Neural cell (in vitro differentiated cells): ENCODE measurements at regions not wholly inside any gene's neighbourhood (a gene's known extent, or its start where the extent isn't known, plus 50 kb on each side); places are given as distances from the start of the nearest gene placed in this dataset.

Source experiments
- H2AFZ ChIP-seq: fragments of 200-600, 300-800 bp; sonication (generic), shearing (Covaris generic); 2 replicates; pipeline ENCODE4 v1.6.0; 2014; ENCODE audit warnings: low read depth, mild to moderate bottlenecking, antibody characterized with exemption, low read length, moderate library complexity
- H3F3A ChIP-seq: fragments of 200-600 bp; shearing (Covaris generic); 2 replicates; pipeline ENCODE4 v1.6.1; 2016; ENCODE audit warnings: mild to moderate bottlenecking, moderate library complexity, mixed read lengths, antibody characterized with exemption, low read length; ENCODE audit not compliant: insufficient read depth, poor library complexity, severe bottlenecking
- H3K27ac ChIP-seq: fragments of 200-600, 300-800 bp; sonication (generic), shearing (Covaris generic); 2 replicates; pipeline ENCODE4 v1.5.1; 2014; ENCODE audit warnings: mild to moderate bottlenecking, low read length, moderate library complexity
- H3K27me3 ChIP-seq: fragments of 300-800, 200-600 bp; sonication (generic), shearing (Covaris generic); 2 replicates; pipeline ENCODE4 v1.6.0; 2014; ENCODE audit warnings: mild to moderate bottlenecking, low read depth, low read length, moderate library complexity; ENCODE audit not compliant: insufficient read depth
- H3K36me3 ChIP-seq: fragments of 300-800, 200-600 bp; sonication (generic), shearing (Covaris generic); 2 replicates; pipeline ENCODE4 v1.5.1; 2014; ENCODE audit warnings: mild to moderate bottlenecking, antibody characterized with exemption, low read length, moderate library complexity; ENCODE audit not compliant: insufficient read depth
- H3K4me2 ChIP-seq: fragments of 300-800, 200-600 bp; sonication (generic), shearing (Covaris generic); 2 replicates; pipeline ENCODE4 v1.6.0; 2014; ENCODE audit warnings: mild to moderate bottlenecking, low read length
- H3K4me3 ChIP-seq: fragments of 300-800, 200-600 bp; sonication (generic), shearing (Covaris generic); 2 replicates; pipeline ENCODE4 v1.5.1; 2014; ENCODE audit warnings: mild to moderate bottlenecking, low read length, moderate library complexity
- H3K79me2 ChIP-seq: fragments of 200-600 bp; shearing (Covaris generic); replicated peaks from 2 replicates; pipeline ENCODE4 v1.6.0; 2014; ENCODE audit warnings: mild to moderate bottlenecking, low read length, moderate library complexity; ENCODE audit not compliant: insufficient read depth
- H3K9ac ChIP-seq: fragments of 300-800, 200-600 bp; sonication (generic), shearing (Covaris generic); 2 replicates; pipeline ENCODE4 v1.6.1; 2016; ENCODE audit warnings: mild to moderate bottlenecking, low read length, mixed read lengths
- H3K9me2 ChIP-seq: fragments of 200-600 bp; shearing (Covaris generic); 2 replicates; pipeline ENCODE4 v1.6.1; 2016; ENCODE audit warnings: mild to moderate bottlenecking, low read length, mixed read lengths; ENCODE audit not compliant: insufficient read depth
- H3K9me3 ChIP-seq: fragments of 200-600, 300-800 bp; sonication (generic), shearing (Covaris generic); 2 replicates; pipeline ENCODE4 v1.6.1; 2016; ENCODE audit warnings: mild to moderate bottlenecking, mixed run types, low read length, moderate library complexity, mixed read lengths
- H4K20me1 ChIP-seq: fragments of 200-600 bp; shearing (Covaris generic); 2 replicates; pipeline ENCODE4 v1.6.1; 2016; ENCODE audit warnings: mild to moderate bottlenecking, mixed run types; ENCODE audit not compliant: insufficient read depth
- EP300 ChIP-seq: fragments of 450-650 bp; conservative IDR thresholded peaks from 2 replicates; pipeline ENCODE4 v1.6.1; 2014; ENCODE audit warnings: antibody characterized with exemption, mild to moderate bottlenecking, moderate library complexity; ENCODE audit not compliant: poor library complexity, severe bottlenecking
- EZH2 ChIP-seq: fragments of 200-600, 300-800 bp; shearing (Covaris generic), sonication (generic); IDR thresholded peaks from 2 replicates; pipeline ENCODE4 v1.6.1; 2014; ENCODE audit warnings: antibody characterized with exemption, low read length, borderline replicate concordance, mild to moderate bottlenecking; ENCODE audit not compliant: insufficient read depth, poor library complexity, severe bottlenecking
- MXI1 ChIP-seq: fragments of 450-650 bp; conservative IDR thresholded peaks from 2 replicates; pipeline ENCODE4 v1.6.1; 2014; ENCODE audit warnings: antibody characterized with exemption, mild to moderate bottlenecking; ENCODE audit not compliant: poor library complexity, severe bottlenecking
- POLR2AphosphoS5 ChIP-seq: IDR thresholded peaks from 2 replicates; pipeline ENCODE4 v1.6.1; 2012
- RAD21 ChIP-seq: fragments of 450-650 bp; conservative IDR thresholded peaks from 2 replicates; pipeline ENCODE4 v1.6.1; 2014; ENCODE audit warnings: antibody characterized with exemption, mild to moderate bottlenecking, moderate library complexity
- SMC3 ChIP-seq: fragments of 450-650 bp; conservative IDR thresholded peaks from 2 replicates; pipeline ENCODE4 v1.6.1; 2014; ENCODE audit warnings: antibody characterized with exemption, mild to moderate bottlenecking, moderate library complexity; ENCODE audit not compliant: poor library complexity
- TAF1 ChIP-seq: IDR thresholded peaks from 2 replicates; pipeline ENCODE4 v1.6.1; 2012; ENCODE audit warnings: low read depth
- TF ChIP-seq, protein P1 (sequence below): IDR thresholded peaks from 2 replicates; pipeline ENCODE4 v1.6.1; 2012; ENCODE audit warnings: borderline replicate concordance
- TF ChIP-seq, protein P2 (sequence below): fragments of 450-650 bp; IDR thresholded peaks from 2 replicates; pipeline ENCODE4 v1.5.1; 2014; ENCODE audit warnings: antibody characterized with exemption, mild to moderate bottlenecking, moderate library complexity; ENCODE audit not compliant: poor library complexity, severe bottlenecking

DNA sequence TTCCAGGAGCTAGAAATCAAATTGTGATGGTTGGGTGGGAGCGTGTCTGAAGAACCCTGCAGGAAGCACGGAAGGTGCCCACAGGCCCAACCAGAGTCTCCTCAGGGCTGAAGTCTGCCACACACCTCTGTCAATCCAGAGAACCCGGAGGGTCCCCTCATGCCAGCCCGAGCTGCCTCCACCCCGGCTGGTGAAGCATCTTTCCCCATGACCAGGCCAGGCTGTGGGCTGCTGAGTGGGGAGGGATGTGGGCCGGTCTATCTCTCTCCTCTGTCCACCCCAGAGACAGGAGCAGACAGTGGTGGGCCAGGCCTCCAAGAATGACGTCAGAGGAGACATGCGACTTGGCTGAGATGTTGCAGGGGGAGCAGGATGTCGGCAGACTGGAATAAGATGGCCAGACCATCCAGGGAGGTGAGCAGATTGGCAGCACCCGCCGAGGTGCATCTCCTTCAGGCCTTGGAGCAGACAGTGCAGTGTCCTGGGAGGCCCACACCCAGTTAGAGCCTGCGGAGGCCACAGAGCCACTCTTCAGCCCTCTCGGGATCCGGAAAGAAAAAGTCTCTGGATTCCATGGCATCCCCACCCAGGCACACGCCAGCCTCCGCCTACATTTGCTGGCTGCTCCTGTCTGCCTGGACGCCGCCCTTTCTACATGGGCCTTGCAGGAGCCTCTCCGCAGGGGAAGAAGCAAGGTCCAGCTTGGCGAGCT, 1524.9 kb downstream of the BRD1 start:
- Histone ChIP-seq H3K27me3 (no peaks in the 10 kb centered on the region), H4K20me1 (no peaks in the 10 kb centered on the region), H3K79me2 (no peaks in the 10 kb centered on the region), H3K9me2 (no peaks in the 10 kb centered on the region), H3K27ac (no peak overlapping the region), H3K36me3 (no peaks in the 10 kb centered on the region), H3K9ac (no peak overlapping the region), H3K4me2 (no peak overlapping the region), H3F3A (no peaks in the 10 kb centered on the region), H2AFZ (no peak overlapping the region), H3K4me3 (no peak overlapping the region), H3K9me3 (no peaks in the 10 kb centered on the region)
- TF ChIP-seq SMC3 (no peak), POLR2AphosphoS5 (no peak), RAD21 (no peak), EZH2 (no peak), MXI1 (no peak), TAF1 (no peak), EP300 (no peak)
- TF ChIP-seq, protein P1, sequence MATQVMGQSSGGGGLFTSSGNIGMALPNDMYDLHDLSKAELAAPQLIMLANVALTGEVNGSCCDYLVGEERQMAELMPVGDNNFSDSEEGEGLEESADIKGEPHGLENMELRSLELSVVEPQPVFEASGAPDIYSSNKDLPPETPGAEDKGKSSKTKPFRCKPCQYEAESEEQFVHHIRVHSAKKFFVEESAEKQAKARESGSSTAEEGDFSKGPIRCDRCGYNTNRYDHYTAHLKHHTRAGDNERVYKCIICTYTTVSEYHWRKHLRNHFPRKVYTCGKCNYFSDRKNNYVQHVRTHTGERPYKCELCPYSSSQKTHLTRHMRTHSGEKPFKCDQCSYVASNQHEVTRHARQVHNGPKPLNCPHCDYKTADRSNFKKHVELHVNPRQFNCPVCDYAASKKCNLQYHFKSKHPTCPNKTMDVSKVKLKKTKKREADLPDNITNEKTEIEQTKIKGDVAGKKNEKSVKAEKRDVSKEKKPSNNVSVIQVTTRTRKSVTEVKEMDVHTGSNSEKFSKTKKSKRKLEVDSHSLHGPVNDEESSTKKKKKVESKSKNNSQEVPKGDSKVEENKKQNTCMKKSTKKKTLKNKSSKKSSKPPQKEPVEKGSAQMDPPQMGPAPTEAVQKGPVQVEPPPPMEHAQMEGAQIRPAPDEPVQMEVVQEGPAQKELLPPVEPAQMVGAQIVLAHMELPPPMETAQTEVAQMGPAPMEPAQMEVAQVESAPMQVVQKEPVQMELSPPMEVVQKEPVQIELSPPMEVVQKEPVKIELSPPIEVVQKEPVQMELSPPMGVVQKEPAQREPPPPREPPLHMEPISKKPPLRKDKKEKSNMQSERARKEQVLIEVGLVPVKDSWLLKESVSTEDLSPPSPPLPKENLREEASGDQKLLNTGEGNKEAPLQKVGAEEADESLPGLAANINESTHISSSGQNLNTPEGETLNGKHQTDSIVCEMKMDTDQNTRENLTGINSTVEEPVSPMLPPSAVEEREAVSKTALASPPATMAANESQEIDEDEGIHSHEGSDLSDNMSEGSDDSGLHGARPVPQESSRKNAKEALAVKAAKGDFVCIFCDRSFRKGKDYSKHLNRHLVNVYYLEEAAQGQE = no peak
- TF ChIP-seq, protein P2, sequence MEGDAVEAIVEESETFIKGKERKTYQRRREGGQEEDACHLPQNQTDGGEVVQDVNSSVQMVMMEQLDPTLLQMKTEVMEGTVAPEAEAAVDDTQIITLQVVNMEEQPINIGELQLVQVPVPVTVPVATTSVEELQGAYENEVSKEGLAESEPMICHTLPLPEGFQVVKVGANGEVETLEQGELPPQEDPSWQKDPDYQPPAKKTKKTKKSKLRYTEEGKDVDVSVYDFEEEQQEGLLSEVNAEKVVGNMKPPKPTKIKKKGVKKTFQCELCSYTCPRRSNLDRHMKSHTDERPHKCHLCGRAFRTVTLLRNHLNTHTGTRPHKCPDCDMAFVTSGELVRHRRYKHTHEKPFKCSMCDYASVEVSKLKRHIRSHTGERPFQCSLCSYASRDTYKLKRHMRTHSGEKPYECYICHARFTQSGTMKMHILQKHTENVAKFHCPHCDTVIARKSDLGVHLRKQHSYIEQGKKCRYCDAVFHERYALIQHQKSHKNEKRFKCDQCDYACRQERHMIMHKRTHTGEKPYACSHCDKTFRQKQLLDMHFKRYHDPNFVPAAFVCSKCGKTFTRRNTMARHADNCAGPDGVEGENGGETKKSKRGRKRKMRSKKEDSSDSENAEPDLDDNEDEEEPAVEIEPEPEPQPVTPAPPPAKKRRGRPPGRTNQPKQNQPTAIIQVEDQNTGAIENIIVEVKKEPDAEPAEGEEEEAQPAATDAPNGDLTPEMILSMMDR = no peak

DNA sequence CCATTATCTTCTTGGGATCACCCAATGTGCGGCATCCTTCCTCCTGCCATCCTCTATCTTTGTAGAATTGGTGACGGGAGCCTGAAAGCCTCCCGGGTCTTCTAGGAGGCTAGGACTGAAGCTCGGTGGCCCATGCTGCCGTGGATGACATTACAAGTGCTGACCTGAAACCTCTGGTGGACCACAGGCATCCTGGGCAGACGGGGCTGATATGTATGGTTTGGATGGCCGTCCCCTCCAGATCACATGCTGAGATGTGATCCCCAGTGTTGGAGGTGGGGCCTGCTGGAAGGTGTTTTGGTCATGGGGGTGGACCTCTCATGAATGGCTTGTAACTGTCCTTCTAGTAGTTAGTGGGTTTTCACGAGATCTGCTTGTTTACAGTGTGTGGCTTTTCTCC, 1525.8 kb downstream of the BRD1 start:
- H3K4me3 ChIP-seq = no peak overlapping the region
- H3K36me3 ChIP-seq = no peaks in the 10 kb centered on the region
- H3K79me2 ChIP-seq = no peaks in the 10 kb centered on the region
- no peak overlapping the region for H3K4me2 ChIP-seq
- H3F3A ChIP-seq = no peaks in the 10 kb centered on the region
- no peaks in the 10 kb centered on the region for H3K27me3 ChIP-seq
- no peak overlapping the region for H3K9ac ChIP-seq
- TF ChIP-seq POLR2AphosphoS5 = no peak
- TF ChIP-seq, protein P1 = no peak
- TF ChIP-seq SMC3 = no peak
- no peak for TF ChIP-seq MXI1
- TF ChIP-seq RAD21 = no peak
- TF ChIP-seq, protein P2 = no peak
- TF ChIP-seq EZH2 = no peak
- no peaks in the 10 kb centered on the region for H4K20me1 ChIP-seq
- no peak overlapping the region for H2AFZ ChIP-seq
- no peaks in the 10 kb centered on the region for H3K9me2 ChIP-seq
- no peaks in the 10 kb centered on the region for H3K9me3 ChIP-seq
- no peak overlapping the region for H3K27ac ChIP-seq
